ENCODE measurements at regions not wholly inside any gene's neighbourhood (a gene's known extent, or its start where the extent isn't known, plus 50 kb on each side); places are given as distances from the start of the nearest gene placed in this dataset.

- no peak for TF ChIP-seq GATA2 (IDR thresholded peaks at IDR 0.05; ENCODE audit: low read depth, low read length)
- TF ChIP-seq GATA3 (IDR thresholded peaks at IDR 0.05; ENCODE audit: low read depth, low read length): no peak
Measured at GRCh38 chr7:96836456-96836855, 126.8 kb upstream of the SEM1 start.
